PC-9 (cell line): ENCODE measurements at regions not wholly inside any gene's neighbourhood (a gene's known extent, or its start where the extent isn't known, plus 50 kb on each side); places are given as distances from the start of the nearest gene placed in this dataset.

Experiments used
- BruUV-seq: library from RNA; stranded (reverse); fragments of 400-500 nt; replicated peaks from 2 replicates; lab custom pipeline; 2021; lab: Mats Ljungman, UMichigan
- CTCF ChIA-PET: fragments of 300-600 bp; sonication (Branson Sonifier 250); formaldehyde crosslinking; loops from one replicate; lab custom pipeline; 2022; ENCODE audit warnings: antibody characterized with exemption; lab: Charles Lee
- POLR2A ChIA-PET: fragments of 300-600 bp; sonication (Branson Sonifier 250); formaldehyde crosslinking; loops from one replicate; lab custom pipeline; 2022; ENCODE audit warnings: antibody characterized with exemption; ENCODE audit not compliant: unreplicated experiment; lab: Charles Lee
- DNase-seq, 2 experiments: peaks; one replicate each; pipeline versions ENCODE4 v3.0.0 to v3.0.0-alpha.2; 2015 to 2022; ENCODE audit warnings: mixed read lengths in 1 of 2
- H2AFZ ChIP-seq: fragments of 200-600 bp; sonication (generic); 2 replicates; pipeline ENCODE4 v1.8.1; 2017; ENCODE audit warnings: antibody characterized with exemption
- H3F3A ChIP-seq: fragments of 200-600 bp; sonication (generic); 2 replicates; pipeline ENCODE4 v1.8.1; 2017; ENCODE audit warnings: antibody characterized with exemption, mild to moderate bottlenecking, low read depth; ENCODE audit not compliant: insufficient read depth
- H3K27ac ChIP-seq: fragments of 200-600 bp; sonication (generic); 2 replicates; pipeline ENCODE4 v1.6.1; 2016; ENCODE audit warnings: mixed run types
- H3K27me3 ChIP-seq: fragments of 200-600 bp; sonication (generic); 2 replicates; pipeline ENCODE4 v1.6.1; 2016; ENCODE audit warnings: low read depth, mixed run types; ENCODE audit not compliant: insufficient read depth
- H3K36me3 ChIP-seq: fragments of 200-600 bp; sonication (generic); 2 replicates; pipeline ENCODE4 v1.6.1; 2016; ENCODE audit warnings: low read depth, mixed run types
- H3K4me1 ChIP-seq: fragments of 200-600 bp; sonication (generic); replicated peaks from 2 replicates; pipeline ENCODE4 v1.6.1; 2016; ENCODE audit warnings: mixed run types; ENCODE audit not compliant: insufficient read depth
- H3K4me2 ChIP-seq: fragments of 200-600 bp; sonication (generic); 2 replicates; pipeline ENCODE4 v1.6.1; 2017; ENCODE audit warnings: mixed run types
- H3K4me3 ChIP-seq: fragments of 200-600 bp; sonication (generic); 2 replicates; pipeline ENCODE4 v1.6.1; 2016; ENCODE audit warnings: mixed run types
- H3K79me2 ChIP-seq: fragments of 200-600 bp; sonication (generic); 2 replicates; pipeline ENCODE4 v1.6.1; 2017; ENCODE audit warnings: low read depth, mixed run types
- H3K9me2 ChIP-seq: fragments of 200-600 bp; sonication (generic); 2 replicates; pipeline ENCODE4 v1.8.1; 2017; ENCODE audit warnings: mild to moderate bottlenecking; ENCODE audit not compliant: insufficient read depth
- H3K9me3 ChIP-seq: fragments of 200-600 bp; sonication (generic); 2 replicates; pipeline ENCODE4 v1.8.1; 2016; ENCODE audit warnings: low read depth; ENCODE audit not compliant: insufficient read depth
- H4K20me1 ChIP-seq: fragments of 200-600 bp; sonication (generic); 2 replicates; pipeline ENCODE4 v1.8.1; 2017; ENCODE audit not compliant: insufficient read depth
- EZH2 ChIP-seq: fragments of 200-600 bp; sonication (generic); IDR thresholded peaks from 2 replicates; pipeline ENCODE4 v1.8.0; 2017; ENCODE audit warnings: antibody characterized with exemption, low read depth
- intact Hi-C: fragments of 100-400 bp; cut with micrococcal nuclease; formaldehyde crosslinking; loops from one replicate; pipeline ENCODE4 v1.10.0; 2022; ENCODE audit not compliant: unreplicated experiment
- TF ChIP-seq, protein P1 (sequence below): fragments of 200-600 bp; sonication (generic); conservative IDR thresholded peaks from 2 replicates; pipeline ENCODE4 v1.6.1; 2017; ENCODE audit warnings: mixed run types, antibody characterized with exemption, mild to moderate bottlenecking, moderate library complexity

DNA sequence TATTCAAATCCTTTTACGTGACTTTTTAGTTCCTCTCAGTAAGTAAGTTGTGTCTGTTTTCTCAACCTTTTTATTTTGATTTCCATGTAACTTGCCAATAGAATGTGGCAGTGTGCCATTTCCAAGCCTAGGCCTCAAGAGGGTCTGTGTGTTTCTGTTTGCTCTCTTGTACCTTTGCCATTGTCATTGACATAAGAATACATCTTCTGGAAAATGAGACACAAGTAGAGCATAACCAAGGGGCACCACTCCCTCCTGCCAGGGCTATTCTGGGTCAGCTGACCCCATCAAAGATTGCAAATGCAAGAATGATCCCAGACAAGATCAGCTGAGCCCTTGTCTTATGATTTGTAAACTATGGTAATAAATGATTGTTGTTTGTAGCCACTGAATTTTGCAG is 524.0 kb downstream of the IPMK start:
- H3K4me3 ChIP-seq, result no peak overlapping the region
- CTCF ChIA-PET, result no interaction called here

GRCh38 chr10:57741751-57742150 is 525.9 kb downstream of the IPMK start:
- BruUV-seq, result no TSS peak
- TF ChIP-seq, protein P1, sequence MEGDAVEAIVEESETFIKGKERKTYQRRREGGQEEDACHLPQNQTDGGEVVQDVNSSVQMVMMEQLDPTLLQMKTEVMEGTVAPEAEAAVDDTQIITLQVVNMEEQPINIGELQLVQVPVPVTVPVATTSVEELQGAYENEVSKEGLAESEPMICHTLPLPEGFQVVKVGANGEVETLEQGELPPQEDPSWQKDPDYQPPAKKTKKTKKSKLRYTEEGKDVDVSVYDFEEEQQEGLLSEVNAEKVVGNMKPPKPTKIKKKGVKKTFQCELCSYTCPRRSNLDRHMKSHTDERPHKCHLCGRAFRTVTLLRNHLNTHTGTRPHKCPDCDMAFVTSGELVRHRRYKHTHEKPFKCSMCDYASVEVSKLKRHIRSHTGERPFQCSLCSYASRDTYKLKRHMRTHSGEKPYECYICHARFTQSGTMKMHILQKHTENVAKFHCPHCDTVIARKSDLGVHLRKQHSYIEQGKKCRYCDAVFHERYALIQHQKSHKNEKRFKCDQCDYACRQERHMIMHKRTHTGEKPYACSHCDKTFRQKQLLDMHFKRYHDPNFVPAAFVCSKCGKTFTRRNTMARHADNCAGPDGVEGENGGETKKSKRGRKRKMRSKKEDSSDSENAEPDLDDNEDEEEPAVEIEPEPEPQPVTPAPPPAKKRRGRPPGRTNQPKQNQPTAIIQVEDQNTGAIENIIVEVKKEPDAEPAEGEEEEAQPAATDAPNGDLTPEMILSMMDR, result no peak
- TF ChIP-seq EZH2, result no peak
- Histone ChIP-seq H3K36me3 (no peaks in the 10 kb centered on the region), H4K20me1 (no peaks in the 10 kb centered on the region), H3K9me3 (no peaks in the 10 kb centered on the region), H3K4me3 (no peak overlapping the region), H3K4me2 (no peak overlapping the region), H3K4me1 (no peaks in the 10 kb centered on the region), H3K9me2 (no peaks in the 10 kb centered on the region), H3F3A (no peaks in the 10 kb centered on the region), H3K79me2 (no peaks in the 10 kb centered on the region), H3K27me3 (no peaks in the 10 kb centered on the region), H2AFZ (no peak overlapping the region), H3K27ac (no peak overlapping the region)
- intact Hi-C loops, result no loop called here
- DNase-seq, result no peak
- POLR2A ChIA-PET, result no interaction called here
- CTCF ChIA-PET, result no interaction called here

More for the DNA sequence above, 524.0 kb downstream of the IPMK start:
- Histone ChIP-seq H3K79me2 (no peaks in the 10 kb centered on the region), H3K4me2 (no peak overlapping the region), H3K4me1 (no peaks in the 10 kb centered on the region), H4K20me1 (no peaks in the 10 kb centered on the region), H2AFZ (no peak overlapping the region), H3K27ac (no peak overlapping the region), H3K27me3 (no peaks in the 10 kb centered on the region), H3K9me3 (no peaks in the 10 kb centered on the region), H3F3A (no peaks in the 10 kb centered on the region), H3K36me3 (no peaks in the 10 kb centered on the region), H3K9me2 (no peaks in the 10 kb centered on the region)
- no peak for DNase-seq
- no peak for TF ChIP-seq EZH2
- TF ChIP-seq, protein P1, result no peak
- BruUV-seq, result no TSS peak
- intact Hi-C loops, result no loop called here
- POLR2A ChIA-PET, result no interaction called here

DNA sequence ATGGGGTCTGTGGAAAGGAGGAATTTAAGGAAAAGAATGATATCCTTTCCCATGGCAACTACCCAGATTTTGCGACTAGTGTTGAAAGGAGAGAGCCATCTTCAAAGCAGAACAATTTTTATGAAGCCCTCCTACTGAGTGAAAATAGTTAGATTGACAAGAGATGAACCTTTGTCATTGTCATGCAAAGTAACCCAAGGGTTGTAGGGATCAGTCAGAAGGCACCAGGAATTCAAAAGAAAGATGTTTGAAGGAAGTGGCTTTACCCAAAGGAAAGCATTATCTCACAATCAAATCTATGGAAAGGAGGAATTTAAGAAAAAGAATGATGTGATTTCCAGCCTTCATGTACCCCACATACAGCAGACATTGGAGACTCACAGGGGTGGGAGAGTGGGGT is 544.4 kb downstream of the IPMK start:
- Histone ChIP-seq H3K4me2 (no peak overlapping the region), H3K27ac (no peak overlapping the region), H3K9me3 (no peaks in the 10 kb centered on the region), H3F3A (no peaks in the 10 kb centered on the region), H4K20me1 (no peaks in the 10 kb centered on the region), H3K4me1 (no peaks in the 10 kb centered on the region), H3K27me3 (no peaks in the 10 kb centered on the region), H2AFZ (no peak overlapping the region), H3K36me3 (no peaks in the 10 kb centered on the region), H3K4me3 (no peak overlapping the region), H3K79me2 (no peaks in the 10 kb centered on the region), H3K9me2 (no peaks in the 10 kb centered on the region)
- intact Hi-C loops, result no loop called here
- TF ChIP-seq, protein P1, result no peak
- no peak for TF ChIP-seq EZH2
- POLR2A ChIA-PET, result no interaction called here
- no TSS peak for BruUV-seq
- no peak for DNase-seq
- CTCF ChIA-PET, result no interaction called here
